AG04450 (cell line): ENCODE measurements at regions not wholly inside any gene's neighbourhood (a gene's known extent, or its start where the extent isn't known, plus 50 kb on each side); places are given as distances from the start of the nearest gene placed in this dataset.

Experiments used
- CTCF ChIA-PET: fragments of 300-600, 350-600 bp; formaldehyde crosslinking; extraction: SDS; loops from one replicate; lab custom pipeline; 2022; ENCODE audit warnings: antibody characterized with exemption, inconsistent platforms; lab: Charles Lee
- POLR2A ChIA-PET: fragments of 350-600 bp; formaldehyde crosslinking; extraction: SDS; loops from one replicate; lab custom pipeline; 2021; ENCODE audit warnings: antibody characterized with exemption, inconsistent platforms; lab: Yijun Ruan, JAX
- DNase-seq: peaks from one replicate; pipeline ENCODE4 v3.0.0-alpha.2; 2011; ENCODE audit warnings: low read depth, low spot score
- H3K27ac ChIP-seq: one replicate; pipeline ENCODE4 v1.5.1; 2012; ENCODE audit warnings: low read depth, low read length, control low read depth
- H3K27me3 ChIP-seq: one replicate; pipeline ENCODE4 v1.6.0; 2012; ENCODE audit warnings: low read length; ENCODE audit not compliant: control insufficient read depth, insufficient read depth
- H3K4me3 ChIP-seq: 2 replicates; pipeline ENCODE4 v1.5.1; 2011; ENCODE audit warnings: mild to moderate bottlenecking, low read depth, low read length, control low read depth
- H3K9me3 ChIP-seq: 2 replicates; pipeline ENCODE4 v1.5.1; 2012; ENCODE audit warnings: low read length; ENCODE audit not compliant: control insufficient read depth, insufficient read depth
- TF ChIP-seq, protein P1 (sequence below): IDR thresholded peaks from 2 replicates; pipeline ENCODE4 v1.5.1; 2011; ENCODE audit warnings: low read depth, low read length, control low read depth, inconsistent platforms

DNA sequence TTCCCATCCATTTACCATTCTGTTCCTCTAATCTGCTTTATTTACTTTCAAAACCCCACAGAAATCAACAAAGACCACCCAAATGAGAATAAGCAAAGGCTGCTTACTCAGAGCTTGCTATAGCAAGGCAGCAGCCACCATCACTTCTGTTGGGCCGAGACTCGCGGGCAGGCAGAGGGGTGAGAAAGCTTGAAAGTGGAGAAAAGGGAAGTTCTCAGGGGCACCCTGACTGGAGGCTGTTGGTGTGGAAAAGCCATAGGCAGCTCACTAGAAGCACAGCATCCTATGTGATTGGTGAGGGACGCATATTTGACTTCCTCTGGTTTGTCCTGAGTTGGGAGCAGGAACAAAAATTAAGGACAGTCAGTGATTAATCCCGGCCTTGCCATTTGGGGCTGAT lies 269.7 kb upstream of the THSD7B start:
- ChIA-PET POLR2A (no interaction called here), CTCF (no interaction called here)
- no peak overlapping the region for H3K4me3 ChIP-seq
- TF ChIP-seq, protein P1, sequence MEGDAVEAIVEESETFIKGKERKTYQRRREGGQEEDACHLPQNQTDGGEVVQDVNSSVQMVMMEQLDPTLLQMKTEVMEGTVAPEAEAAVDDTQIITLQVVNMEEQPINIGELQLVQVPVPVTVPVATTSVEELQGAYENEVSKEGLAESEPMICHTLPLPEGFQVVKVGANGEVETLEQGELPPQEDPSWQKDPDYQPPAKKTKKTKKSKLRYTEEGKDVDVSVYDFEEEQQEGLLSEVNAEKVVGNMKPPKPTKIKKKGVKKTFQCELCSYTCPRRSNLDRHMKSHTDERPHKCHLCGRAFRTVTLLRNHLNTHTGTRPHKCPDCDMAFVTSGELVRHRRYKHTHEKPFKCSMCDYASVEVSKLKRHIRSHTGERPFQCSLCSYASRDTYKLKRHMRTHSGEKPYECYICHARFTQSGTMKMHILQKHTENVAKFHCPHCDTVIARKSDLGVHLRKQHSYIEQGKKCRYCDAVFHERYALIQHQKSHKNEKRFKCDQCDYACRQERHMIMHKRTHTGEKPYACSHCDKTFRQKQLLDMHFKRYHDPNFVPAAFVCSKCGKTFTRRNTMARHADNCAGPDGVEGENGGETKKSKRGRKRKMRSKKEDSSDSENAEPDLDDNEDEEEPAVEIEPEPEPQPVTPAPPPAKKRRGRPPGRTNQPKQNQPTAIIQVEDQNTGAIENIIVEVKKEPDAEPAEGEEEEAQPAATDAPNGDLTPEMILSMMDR: no peak
- no peak overlapping the region for H3K27ac ChIP-seq
- DNase-seq: no peak
- peaks cover 30% of the 10 kb centered on the region for H3K9me3 ChIP-seq
- no peaks in the 10 kb centered on the region for H3K27me3 ChIP-seq

DNA sequence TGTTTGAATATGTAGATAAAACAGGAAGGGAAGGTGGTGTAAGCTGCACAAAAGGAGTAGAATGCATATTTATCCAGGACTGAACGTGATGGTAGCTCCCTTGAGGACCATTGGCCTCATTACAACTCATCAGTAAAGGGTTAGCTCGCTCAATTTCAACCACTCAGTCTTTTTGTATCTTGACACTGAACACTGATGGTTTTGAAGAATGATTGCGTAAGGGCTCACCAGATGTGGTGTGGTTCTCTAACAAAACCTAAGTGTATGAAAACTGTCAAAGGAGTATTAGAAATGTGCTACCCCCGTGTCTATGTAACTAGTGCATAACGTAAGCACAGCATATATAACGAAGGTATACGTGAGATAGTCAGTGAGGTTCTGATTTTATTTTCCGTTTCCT lies 272.4 kb upstream of the THSD7B start:
- H3K9me3 ChIP-seq: peaks cover 24% of the 10 kb centered on the region
- H3K4me3 ChIP-seq: no peak overlapping the region
- ChIA-PET POLR2A (no interaction called here), CTCF (no interaction called here)
- no peak overlapping the region for H3K27ac ChIP-seq
- DNase-seq: no peak
- TF ChIP-seq, protein P1: no peak
- no peaks in the 10 kb centered on the region for H3K27me3 ChIP-seq

GRCh38 chr2:136490100-136490499 lies 275.2 kb upstream of the THSD7B start:
- POLR2A ChIA-PET: no interaction called here
- TF ChIP-seq, protein P1: no peak
- CTCF ChIA-PET: no interaction called here

GRCh38 chr2:136487421-136487820 lies 277.9 kb upstream of the THSD7B start:
- no peak overlapping the region for H3K4me3 ChIP-seq
- H3K27me3 ChIP-seq: no peaks in the 10 kb centered on the region
- ChIA-PET POLR2A (no interaction called here), CTCF (no interaction called here)
- H3K9me3 ChIP-seq: peaks cover 5% of the 10 kb centered on the region
- TF ChIP-seq, protein P1: no peak
- H3K27ac ChIP-seq: no peak overlapping the region
- DNase-seq: no peak

More at GRCh38 chr2:136490100-136490499, 275.2 kb upstream of the THSD7B start:
- Histone ChIP-seq H3K9me3 (peaks cover 15% of the 10 kb centered on the region), H3K27me3 (no peaks in the 10 kb centered on the region), H3K4me3 (no peak overlapping the region), H3K27ac (no peak overlapping the region)
- no peak for DNase-seq

DNA sequence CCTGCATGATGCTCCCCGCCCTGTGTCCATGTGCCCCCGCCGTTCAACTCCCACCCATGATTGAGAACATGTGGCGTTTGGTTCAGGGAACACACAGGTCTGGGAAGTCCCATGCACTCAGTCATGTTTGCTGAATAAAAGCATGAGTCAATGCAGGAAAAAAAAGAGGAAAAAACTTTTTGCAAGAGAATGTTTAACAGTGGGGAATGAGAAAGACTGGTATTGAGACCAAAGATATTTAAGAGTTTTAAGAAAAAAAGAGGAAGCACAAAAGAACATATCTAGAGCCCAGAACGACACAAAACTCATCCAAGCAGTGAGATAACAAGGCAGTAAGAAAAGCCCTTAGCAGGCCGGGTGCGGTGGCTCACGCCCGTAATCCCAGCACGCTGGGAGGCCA lies 279.2 kb upstream of the THSD7B start:
- H3K27ac ChIP-seq: no peak overlapping the region
- TF ChIP-seq, protein P1: no peak
- peaks cover 5% of the 10 kb centered on the region; the same call in 1 of the 2 replicates for H3K9me3 ChIP-seq
- no peaks in the 10 kb centered on the region for H3K27me3 ChIP-seq
- ChIA-PET POLR2A (no interaction called here), CTCF (no interaction called here)
- H3K4me3 ChIP-seq: no peak overlapping the region
- no peak for DNase-seq
